ENCODE measurements at regions not wholly inside any gene's neighbourhood (a gene's known extent, or its start where the extent isn't known, plus 50 kb on each side); places are given as distances from the start of the nearest gene placed in this dataset.

DNA sequence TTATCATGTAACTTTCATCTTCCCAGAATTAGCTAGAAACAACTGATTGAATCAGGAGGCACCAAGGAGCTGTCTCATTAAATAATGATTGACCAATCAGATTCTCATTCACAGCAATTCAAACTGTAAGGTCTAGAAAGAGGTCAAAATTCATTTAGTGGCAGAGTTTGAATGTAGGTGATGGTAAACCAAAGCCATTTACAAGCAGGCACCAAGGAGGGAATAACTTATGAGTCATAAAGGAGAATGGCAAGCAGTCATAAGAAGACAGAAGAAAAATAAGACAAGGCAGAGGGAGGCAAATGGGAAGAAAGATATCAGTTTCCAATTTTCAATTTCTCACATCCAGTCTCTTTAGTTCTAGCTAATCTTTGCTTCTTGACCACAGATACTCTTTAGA, 52.9 kb upstream of the DEFB112 start:
- no peak for DNase-seq (ENCODE audit: low spot score)

DNA sequence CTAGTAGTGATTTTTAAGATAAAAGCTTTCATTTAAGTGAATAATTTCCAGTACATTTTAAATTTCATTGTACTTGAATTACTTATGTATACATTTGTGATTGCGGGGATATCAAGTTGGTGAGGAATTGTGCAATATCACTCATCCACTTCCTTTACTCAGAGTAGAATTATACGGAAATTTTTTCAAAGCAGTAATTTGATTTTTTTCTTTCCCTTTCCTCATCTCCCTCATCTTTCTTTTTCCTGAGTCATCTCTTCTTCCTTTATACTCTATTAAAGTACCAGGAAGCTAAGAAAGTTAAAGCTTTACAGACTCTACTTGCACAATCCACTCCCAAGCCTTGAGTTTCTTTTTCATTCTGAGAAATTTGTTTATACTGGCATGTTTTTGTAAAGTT, 60.9 kb upstream of the DEFB112 start:
- no peak for DNase-seq (ENCODE audit: low spot score)

DNA sequence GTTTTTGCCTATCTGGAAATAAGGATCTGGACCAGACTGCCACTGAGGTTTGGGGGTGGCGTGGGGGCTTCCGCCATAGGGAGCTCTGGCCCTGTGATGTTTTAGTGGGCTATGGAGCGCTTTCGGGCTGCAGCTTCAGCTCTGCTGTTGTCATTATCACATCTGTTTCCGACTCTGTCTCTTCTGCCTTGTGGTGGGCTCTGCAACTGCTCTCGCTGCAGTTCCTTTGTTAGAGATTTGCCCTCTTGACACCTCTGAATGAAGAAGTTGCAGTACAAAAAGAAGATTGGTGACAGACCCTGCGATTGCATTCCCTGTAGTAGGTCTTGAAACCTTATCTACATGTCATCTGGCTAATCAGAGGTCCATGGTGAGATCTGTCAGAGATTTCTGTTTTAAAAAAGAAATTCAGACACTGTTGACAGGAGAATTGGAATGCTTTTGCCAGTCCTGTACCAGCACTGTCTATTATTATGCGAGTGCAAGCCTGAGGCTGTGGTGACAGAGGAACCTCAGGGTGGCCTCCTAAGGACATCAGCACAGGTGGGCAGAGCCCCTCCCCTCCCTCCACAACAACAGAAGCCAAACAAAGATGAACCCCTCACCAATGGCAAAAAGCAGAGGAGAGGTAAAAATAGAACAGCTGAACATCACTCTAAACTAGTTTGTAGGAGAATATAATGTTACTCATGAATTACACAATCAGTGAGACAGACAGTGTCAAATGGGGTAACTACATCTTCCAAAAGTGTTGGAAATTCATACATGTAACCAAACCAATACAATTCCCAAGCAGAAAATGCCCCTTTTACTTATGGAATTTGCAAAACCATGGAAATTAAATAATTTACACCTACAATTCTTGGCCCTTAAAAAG, 63.5 kb upstream of the DEFB112 start:
- no peak for DNase-seq (ENCODE audit: low spot score)

DNA sequence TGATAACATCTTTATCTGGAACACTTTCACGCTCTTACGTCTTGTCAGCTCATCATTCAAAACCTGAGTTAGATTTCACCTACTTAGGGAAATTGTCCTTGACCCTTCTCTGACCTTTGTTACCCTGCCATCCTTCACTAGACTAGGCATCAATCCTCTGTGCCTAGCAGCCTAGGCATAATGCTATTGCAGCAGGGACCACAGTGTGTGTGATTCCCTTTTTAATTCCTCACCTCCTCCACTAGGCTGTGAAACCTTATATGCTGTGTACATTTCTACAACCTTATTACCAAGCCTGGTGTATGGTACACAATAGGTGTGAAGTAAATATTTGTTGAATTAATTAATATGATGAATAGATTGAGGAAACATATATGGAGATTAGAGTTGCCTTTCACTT, 66.7 kb upstream of the DEFB112 start:
- no peak for DNase-seq (ENCODE audit: low spot score)

DNA sequence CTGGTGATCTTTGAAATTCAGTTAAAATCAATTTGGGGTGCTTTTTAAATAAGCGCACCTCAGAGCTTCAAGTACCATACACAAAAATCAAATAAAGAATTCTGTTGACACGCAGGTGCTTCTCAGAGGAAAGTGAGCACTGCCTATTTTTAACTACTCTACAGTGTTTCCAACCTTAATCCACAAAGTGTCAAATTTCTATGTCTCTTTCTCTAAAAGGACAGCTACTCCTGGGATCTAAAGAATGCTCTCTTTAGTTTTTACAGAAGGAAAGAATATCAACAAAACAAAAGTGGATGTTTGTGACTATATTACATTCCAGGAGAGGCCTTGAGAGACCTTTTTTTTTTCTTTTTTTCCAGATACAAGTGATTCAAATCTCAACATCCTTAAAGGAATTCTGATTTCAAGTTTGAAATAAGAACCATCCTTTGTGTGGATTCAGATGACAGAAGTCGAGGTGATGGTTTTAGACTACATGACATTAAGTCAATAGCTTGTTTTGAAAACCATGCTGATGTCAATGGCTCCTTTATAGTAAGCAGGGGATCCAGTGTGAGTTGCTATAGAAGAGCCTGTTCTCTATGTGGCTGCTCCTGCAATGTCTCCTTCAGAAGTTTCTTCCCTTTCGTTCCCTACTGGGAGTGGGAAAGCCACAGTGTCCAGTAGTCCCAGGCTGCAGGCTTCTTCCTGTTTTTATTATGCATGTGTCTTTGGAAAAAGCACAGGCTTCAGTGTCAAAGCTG, 67.2 kb upstream of the DEFB112 start:
- DNase-seq (ENCODE audit: low spot score): no peak

DNA sequence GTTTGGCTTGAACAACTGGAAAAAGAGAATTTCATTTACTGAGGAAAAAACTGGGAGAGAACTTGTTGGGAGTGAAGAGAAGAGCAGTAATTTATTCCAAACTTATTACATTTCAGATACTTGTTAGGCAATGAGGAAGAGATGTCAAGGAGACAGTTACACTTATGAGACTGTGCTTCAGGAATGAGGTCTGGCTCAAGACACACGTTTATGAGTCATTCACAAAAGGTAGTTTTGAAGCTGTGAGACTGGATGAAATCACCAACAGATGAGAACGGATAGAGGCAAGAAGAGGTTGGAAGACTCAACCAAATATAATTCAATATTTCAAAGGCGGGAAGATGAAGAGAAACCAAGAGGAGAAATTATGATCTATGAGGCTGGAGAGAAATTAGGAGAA, 70.6 kb upstream of the DEFB112 start:
- DNase-seq (ENCODE audit: low spot score): no peak

DNA sequence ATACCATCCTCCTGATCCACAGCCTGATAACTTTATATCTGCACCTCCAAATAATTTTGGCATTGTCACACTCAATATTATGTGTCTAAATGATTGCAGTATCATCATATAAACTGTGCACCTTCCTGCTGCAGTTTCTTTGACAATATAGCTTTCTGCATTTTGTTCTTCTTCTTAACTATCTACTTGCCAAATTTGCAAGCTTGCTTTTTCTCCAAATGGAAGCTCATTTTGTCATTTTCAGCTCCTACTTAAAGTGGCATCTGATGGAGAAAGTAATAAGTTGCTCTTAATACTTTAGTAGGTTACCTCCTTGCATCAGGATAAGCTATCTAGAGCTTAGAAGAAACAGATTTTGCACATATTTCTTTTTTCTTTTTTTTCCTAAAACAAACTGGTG, 74.0 kb upstream of the DEFB112 start:
- no peak for DNase-seq (ENCODE audit: low spot score)

DNA sequence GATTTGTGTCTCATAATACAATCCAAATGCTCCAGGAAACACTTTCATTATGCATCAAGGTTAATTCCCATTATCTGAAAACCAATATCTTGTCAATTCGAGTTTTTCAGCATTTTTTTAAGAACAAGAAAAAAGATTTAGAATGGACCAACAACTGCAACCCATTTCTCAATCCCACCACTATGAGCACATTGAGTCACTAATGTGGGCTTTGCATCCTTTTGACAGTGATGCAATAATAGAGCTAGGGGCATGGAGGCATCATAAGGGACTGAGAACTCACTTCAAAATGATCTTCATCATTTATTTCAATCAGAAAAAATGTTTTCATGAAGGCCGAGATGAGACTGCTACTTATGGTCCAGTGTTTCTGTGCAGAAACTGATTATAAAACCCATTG, 74.8 kb upstream of the DEFB112 start:
- DNase-seq (ENCODE audit: low spot score): no peak

DNA sequence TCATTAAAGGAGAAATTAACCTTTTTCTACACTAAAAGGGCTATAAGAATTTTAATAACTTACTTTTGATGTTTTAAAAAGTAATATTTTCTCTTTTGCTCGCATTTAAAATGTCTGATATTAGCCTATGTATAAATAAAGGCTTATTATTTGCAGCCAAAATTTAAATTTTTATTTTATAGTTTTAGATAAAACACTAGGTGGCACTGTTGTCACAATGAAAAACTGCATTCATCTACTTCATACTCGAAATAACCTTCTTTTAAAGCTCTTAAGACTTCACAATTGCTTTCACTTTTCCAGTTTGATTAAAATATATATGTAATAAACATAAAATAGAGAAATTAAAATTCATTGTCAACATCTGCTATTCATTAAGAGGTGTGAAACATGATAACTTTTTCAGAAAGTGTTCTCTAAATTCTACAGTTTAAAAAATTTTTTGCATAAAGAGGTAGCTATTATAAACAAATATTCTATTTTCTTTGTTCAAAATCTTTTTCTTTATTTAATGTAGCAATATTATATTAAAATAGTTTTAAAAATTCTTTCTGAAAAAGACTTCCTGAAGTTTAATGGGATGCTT, 78.8 kb upstream of the DEFB112 start:
- DNase-seq (ENCODE audit: low spot score): peak; percentile 48

DNA sequence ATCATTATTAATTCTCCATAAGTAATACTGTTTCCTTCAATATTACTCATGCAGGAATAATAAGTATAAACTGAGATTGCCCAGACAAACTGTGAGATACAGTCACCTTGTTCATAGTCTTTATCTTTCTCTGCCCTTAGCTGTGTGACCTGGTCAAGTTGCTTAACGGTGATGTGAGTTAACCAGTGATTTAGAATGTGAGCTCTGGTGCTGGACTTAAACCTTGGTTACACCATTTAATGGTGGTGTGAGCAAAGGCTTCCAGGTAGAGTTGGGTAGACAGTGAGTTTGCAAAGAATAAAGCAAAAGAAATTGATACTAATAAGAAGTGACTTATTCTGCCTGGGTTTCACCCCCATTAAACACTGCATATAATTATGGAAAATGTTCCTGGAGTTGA, 86.2 kb upstream of the DEFB112 start:
- DNase-seq (ENCODE audit: low spot score): no peak

DNA sequence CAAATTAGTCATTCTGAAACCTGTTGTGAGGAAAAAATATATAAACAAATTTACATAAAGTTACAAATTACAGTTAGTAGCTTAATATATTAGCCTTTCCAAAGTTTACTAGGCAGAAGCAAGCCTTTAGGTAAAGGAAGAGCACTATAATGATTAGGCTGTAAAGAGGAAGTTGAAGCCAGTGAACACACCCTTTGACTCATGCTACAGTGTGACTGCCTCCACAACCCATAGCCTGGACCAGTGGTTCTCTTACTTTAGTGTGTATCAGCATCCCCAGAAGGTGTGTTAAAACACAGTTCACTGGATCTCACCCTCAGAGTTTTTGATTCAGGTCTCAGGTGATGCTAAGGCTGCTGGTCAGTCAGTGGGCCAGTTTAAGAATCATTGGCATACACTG, 91.4 kb upstream of the DEFB112 start:
- no peak for DNase-seq (ENCODE audit: low spot score)

DNA sequence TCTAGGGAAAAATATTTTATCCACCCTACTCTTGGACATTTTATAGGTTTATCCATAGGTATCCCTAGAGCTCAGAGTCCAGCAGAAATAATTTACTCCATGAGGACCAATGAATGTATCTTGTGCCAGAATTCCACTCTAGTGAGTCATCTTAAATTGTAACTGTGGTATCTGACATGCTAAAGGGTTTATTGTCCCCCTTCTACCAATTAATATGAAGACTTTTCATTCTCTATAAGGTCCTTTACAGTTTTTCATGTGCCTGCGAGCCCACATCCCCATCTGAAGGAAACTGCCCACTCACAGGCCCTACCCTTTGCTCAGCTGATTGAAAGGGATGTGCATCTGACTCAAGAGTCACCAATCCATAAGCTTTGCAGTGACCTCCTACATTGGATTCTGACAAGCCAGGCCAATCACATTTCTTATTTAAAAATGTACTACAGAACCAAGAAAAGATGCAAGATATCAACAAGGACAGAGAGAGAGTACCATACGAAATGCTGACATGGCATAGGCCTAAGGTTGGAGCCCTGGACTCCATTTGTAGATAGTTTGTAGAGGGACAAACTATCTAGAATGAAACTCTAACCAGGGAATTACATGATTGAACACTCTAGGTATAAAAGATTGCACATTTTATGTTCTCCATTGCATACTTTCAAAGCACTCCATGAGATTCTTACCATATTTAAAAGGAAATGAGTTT, 93.4 kb upstream of the DEFB112 start:
- no peak for DNase-seq (ENCODE audit: low spot score)

DNA sequence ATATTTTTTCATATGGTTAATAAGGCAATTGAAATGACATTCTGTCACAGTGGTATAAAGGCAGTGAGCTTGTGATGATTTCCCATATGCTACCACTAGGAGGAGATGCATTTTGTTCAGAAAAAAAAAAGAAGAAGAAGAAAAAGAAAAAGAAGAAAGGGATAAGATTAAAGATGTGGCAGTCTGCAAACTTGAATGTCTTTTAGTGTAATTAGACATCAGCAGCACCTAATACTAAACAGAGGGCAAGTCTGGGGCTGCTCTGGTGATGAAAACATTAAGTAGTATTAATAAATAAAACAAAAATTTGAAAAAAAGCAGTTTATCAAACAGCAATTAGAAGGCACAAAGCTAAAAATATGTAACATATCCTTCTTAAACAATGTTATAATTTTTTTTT, 95.4 kb upstream of the DEFB112 start:
- DNase-seq (ENCODE audit: low spot score): no peak

DNA sequence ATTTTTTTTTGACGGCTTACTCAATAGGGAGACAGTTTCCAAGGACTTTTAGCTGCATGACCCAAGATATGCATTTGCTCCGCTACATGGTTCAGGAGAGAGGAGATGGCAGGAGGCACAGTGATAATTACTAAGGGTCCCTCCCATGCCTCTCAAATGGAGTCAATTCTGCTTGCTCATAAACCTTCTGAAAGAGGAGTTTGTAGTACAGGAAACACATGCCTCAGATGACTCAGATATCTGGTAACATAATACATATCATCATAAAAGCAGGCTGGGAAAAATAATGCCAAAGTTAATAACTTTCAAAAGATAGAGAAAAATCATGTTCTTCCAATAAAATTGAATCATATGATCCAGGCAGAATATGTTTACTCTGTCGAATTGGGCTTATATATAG, 97.6 kb upstream of the DEFB112 start:
- DNase-seq (ENCODE audit: low spot score): no peak

DNA sequence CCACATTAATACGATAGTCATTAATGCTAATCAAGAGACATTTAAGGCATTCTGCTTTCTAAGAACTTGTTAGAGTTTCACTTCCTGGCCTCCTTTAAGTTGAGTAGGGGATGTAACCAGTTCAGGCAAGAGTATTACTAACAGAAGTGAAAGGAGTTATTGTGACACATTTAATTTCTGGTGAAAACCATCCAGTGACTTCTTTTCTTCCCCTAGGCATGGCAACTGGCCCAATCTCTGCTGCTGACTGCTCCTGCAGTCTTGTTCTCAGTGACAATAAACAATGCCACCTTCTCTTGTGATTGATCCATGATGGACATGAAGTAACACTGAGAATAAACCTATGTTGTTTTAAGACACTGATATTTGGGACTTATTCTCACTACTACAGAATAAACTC, 130.9 kb upstream of the DEFB112 start:
- no peak for DNase-seq (ENCODE audit: low spot score)

DNA sequence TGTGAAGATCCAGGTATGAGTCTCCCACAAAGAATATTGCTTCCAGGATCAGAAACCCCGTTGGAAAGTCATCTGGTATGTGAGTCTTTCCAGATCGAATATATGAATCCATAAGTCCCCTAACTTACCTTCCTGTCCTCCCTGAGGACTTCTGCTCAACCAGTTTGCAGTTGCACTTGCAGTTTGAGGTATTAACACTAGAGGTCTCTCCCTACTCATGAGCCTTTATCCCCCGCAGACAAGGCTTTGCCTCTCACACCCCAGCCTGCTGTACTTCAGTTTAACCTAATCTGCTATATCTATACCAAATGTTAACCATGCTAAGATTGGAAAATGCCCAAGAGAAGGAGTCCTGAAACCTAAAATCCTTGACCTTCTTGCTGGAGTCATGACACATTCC, 135.3 kb upstream of the DEFB112 start:
- no peak for DNase-seq (ENCODE audit: low spot score)

DNA sequence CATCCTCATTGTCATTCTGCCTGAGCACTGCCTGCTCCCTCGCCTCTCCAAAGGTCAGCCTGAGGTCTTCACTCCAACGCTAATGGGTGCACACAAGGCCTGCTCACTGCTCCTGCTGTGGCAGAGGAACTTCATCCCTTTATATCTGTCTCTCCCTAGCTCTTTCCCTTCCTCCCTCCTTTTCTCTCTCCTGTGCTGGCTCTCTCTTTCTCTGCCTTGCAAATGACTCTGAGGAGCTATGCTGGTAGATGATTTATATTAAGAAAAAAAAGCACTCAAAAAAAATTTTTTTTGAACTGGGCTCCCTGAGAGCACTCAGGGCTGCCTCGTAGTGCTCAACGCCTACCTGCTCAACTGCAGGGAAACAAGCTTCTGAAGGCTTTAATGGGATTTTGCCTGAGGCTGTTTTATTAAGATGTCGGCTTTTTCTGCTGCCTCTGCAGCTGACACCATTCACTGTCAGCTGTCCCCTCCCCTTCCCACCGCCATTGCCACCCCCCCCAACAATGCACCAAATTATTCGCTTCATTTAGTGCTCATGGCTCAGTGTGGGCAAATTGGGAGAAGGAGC, 137.7 kb upstream of the DEFB112 start:
- DNase-seq (ENCODE audit: low spot score): no peak

DNA sequence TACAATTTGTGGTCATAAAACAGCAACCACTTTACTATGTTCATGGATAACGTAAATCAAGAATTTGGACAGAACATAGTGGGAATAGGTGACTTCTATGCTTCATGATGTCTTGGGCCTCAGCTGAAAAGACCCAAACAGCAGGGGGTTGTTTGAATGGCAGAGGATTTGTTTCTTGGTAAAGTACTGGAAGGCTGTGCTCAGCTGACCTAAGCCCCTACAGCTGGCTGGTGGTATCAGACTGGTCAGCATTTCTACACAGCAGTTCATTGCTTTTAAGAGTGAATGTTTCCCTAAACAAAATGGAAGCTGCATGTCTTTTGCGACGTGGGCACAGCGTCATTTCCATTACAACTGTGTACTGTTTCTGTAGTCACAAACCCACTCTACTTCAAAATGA, 148.5 kb upstream of the DEFB112 start:
- no peak for DNase-seq (ENCODE audit: low spot score)

DNA sequence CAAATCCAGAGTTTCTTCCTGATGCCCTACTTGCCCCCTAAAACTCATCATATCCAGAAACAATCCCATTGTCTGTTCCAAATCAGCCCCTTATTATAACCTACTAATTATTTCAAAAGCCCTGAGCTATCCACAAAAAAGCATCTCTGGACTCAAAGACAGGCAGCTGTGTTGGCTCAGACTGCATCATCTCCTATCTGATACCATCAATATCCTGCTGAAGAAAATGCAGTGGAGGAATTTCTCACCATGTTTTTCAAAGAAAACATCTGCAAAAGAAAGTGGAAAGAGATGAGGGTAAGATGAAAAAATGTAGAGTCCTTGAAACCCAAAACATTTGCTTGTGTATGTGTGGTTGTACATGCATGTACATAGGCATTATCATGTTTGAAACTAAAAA, 153.0 kb upstream of the DEFB112 start:
- no peak for DNase-seq (ENCODE audit: low spot score)

DNA sequence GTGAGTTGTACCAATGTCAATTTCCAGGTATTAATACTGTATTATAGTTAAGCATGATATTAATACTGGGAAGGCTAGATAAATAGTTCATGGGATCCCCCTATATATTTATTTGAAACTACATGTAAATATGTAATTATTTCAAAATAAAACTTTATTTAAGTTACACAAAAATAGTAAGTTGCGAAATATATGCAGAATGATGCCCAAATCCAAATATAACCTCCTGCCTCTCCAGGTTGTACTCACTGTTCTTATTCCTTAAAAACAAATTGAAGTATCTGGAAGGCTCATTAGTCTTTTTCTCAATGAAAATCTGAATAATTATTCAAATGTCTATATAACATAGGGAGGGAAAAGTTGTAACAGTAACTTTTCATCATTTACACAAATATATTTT, 161.9 kb upstream of the DEFB112 start:
- no peak for DNase-seq (ENCODE audit: low spot score)

DNA sequence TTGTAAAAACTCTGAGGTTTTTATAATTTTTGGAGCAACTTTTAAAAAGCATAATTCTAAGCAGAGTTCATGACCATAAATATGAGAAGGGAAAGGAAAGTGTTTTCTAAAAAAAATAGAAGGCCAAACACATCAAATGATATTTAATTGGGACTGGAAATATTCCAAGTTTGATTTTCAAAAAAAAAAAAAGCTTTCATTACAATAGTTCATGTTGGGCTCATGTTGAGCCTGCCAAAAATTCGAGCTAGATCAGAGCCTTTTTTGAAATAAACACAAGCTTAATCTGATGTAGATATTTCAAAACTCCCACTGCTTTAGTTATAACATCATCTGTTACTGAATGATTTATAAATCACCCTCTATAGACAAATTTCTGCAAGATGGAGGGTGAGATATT, 163.4 kb upstream of the DEFB112 start:
- DNase-seq (ENCODE audit: low spot score): no peak

DNA sequence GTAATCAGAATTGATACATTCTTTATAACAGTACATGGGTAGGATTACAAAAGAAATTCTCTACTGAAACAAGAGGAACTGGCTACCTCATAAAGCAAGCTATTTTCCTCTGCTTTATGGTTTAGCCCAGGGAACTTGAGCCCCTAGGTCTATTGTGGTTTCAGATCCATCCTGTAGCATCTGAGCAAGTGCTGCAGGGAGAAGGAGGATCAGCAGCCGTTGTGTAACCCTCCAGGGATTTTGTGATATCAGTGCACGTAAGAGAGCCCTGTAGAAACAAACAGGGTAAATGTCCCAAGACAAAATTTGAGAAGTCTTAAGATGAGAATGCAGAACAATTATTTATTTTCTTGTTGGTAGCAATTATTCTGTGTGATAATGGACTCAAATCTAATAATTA, 165.2 kb upstream of the DEFB112 start:
- DNase-seq (ENCODE audit: low spot score): no peak

All from kidney capillary endothelial cell (primary cell).